ENCODE measurements at regions not wholly inside any gene's neighbourhood (a gene's known extent, or its start where the extent isn't known, plus 50 kb on each side); places are given as distances from the start of the nearest gene placed in this dataset.

DNA sequence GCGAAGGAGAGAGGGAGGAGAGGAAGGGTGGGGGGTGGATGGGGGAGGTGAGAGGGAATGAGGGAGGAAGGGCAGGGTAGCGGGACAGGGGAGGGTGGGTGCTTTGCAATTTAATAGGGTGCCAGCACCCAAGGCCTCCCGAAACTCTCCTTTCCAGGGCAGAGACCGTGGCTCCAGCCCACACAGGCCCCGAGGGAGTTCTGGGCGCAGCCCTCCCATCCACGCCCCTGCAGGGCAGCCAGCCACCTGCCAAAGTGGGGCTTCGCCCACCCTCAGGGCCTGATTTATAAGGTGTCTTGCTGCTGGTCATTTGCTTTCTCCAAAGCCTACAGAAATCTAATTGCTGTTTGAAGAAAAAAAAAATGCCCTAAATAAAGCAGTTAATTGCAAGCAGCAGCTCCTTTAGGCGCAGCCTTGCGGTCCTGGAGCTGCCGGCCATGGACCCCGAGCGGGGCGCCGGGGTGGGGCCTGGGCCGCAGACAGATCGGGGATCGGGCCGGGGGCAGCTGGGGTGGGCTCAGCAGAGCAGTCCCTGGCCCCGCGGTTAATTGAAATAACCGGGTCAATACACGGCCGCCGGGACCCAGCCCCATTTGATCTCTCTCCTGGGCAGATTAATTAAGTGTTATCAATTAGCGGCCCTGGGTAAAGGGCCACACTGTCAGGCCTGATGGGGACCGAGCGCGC, 106.0 kb upstream of the NKX1-1 start:
- TF ChIP-seq GATA2 (IDR thresholded peaks at IDR 0.05; ENCODE audit: low read depth, low read length) (no peak), GATA3 (IDR thresholded peaks at IDR 0.05; ENCODE audit: low read depth, low read length) (no peak)

DNA sequence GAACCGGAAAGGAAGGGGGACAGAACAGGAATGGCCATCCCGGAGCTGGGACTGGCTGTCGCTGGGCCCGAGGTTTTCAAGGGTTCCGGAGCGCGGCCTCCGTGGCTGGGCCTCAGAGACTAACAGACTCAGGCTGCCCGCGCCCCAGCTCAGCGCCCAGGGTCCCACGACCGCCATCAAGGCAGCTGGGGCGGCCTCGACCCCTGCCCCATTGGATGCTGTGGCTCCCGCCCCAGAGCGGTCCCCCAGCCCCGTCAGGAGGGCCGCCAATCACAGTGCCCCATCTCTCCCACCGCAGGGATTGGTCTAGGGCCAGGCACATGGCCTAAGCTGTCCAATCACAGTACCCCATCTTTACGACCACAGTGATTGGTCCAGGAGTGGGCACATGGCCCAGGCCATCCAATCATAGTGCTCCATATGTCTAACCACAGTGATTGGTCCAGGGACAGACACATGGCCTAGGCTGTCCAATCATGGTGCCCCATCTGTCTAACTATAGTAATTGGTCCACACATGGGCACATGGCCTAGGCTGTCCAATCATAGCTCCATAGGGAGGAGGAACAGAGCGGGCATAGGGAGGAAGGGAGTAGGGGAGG, 105.3 kb upstream of the NKX1-1 start:
- TF ChIP-seq GATA3 (IDR thresholded peaks at IDR 0.05; ENCODE audit: low read depth, low read length) (no peak), GATA2 (IDR thresholded peaks at IDR 0.05; ENCODE audit: low read depth, low read length) (no peak)

DNA sequence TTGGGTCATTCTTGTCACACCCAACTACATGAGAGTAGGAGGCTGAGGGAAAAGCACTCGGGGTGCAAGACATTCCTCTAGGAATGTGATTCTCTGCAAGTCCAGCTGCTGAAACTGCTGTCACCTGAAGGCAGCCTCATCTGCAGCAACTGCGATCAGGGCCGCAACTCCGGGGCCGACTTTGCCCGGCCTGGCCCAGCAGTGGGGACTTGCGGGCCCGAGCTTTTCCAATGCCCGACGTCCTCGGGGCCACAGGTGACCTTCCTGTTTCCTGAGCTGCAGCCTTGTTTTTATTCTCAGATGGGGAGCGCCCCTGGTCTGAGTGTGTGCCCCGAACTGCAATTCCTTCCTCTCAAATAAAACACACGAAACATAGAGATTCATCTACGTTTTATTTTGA, 104.7 kb upstream of the NKX1-1 start:
- TF ChIP-seq GATA2 (IDR thresholded peaks at IDR 0.05; ENCODE audit: low read depth, low read length) (no peak), GATA3 (IDR thresholded peaks at IDR 0.05; ENCODE audit: low read depth, low read length) (no peak)

DNA sequence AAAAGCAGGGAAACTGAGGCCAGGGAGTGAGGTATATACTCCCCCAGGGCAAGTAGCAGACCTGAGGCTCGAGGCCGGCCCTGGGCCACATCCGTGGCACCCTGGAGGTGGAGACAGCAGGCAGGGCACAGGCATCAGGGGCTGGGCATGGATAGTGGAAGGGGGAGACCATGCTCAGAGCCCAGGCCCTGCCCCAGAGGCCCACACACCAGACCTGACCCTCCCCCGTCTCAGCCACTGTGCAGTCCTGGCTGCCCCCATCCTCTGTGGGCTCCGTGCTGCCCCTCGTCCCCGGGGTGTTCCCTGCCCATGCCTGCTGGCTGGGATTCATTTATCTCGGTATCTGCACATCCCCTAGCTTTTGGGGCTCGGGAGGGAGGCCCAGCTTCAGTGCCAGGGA, 103.1 kb upstream of the NKX1-1 start:
- TF ChIP-seq GATA3 (IDR thresholded peaks at IDR 0.05; ENCODE audit: low read depth, low read length) (no peak), GATA2 (IDR thresholded peaks at IDR 0.05; ENCODE audit: low read depth, low read length) (no peak)

DNA sequence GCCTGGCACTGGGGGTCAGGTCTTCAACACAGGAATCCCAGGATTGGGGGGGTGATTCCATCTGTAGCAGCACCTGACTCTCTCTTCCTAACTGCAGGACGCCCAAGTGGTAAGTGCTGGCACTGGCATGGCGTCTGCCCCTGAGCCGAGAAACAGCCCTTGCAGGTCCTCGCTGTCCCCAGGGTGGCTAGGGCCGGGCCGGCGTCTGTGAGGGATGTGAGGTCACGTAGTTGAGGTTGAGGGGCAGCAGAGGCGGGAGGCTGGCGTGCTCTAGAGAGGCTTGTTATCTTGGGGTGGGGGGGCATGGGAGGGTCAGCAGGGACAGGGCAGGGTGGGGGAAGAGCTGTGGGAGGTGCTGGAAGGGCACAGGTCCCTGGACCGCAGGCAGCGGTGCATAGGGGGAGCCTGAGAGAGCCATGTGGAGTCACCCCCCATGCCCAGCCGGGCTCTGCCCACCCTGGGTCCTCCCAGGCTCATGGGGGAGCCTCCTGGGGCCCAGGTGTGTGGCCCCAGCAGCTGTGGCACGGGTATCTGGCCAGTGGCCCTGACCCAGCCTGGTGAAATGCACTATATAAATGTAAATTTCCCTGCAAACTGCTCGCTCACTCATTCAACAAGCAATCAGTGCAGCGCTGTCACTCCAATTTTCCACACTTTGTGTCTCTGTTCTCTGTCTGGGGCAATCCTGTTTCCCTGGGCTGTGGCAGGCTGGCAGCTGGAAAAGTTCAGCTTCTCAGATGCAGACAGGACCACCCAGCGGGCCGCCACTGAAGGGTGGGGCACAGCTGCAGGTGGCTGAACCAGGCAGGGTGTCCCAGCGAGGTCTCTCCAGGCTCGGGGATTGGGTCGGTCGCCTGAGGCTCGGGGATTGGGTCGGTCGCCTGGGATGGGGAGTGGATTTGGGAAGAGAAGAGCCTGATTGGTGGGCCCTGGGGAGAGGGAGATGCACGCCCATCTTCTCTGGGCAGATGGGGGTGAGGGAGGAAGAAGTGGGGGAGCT, 102.2 kb upstream of the NKX1-1 start:
- TF ChIP-seq GATA2 (IDR thresholded peaks at IDR 0.05; ENCODE audit: low read depth, low read length) (no peak), GATA3 (IDR thresholded peaks at IDR 0.05; ENCODE audit: low read depth, low read length) (no peak)

DNA sequence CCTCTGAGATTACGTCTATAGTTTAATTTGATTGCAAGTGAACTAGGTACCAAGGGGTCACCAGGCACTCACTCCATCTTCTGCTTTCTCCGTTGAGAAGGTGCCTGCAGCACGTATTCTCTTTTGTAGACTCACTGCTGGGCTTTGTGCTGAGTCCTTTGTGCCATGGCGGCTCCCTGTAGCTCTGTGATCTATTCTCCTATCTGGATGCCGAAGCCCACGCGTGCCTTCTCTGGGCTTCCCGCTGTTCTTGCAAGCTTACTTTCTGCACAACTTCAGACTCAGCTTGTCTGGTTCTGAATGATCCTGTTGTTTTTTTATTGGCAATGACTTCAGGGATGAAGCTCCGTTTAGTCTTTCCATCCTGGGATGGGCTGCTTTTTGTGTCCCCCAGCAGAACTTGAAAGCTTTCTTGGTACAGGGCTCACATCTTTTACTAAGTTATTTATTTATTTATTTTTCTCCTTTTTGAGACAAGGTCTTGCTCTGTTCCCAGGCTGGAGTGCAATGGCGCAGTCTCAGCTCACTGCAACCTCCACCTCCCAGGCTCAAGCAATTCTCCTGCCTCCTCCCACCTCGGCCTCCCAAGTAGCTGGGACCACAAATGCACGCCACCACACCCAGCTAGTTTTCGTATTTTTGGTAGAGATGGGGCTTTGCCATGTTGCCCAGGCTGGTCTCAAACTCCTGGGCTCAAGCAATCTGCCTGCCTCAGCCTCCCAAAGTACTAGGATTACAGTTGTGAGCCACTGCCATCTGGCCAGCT, 100.9 kb upstream of the NKX1-1 start:
- TF ChIP-seq GATA2 (IDR thresholded peaks at IDR 0.05; ENCODE audit: low read depth, low read length) (no peak), GATA3 (IDR thresholded peaks at IDR 0.05; ENCODE audit: low read depth, low read length) (no peak)

DNA sequence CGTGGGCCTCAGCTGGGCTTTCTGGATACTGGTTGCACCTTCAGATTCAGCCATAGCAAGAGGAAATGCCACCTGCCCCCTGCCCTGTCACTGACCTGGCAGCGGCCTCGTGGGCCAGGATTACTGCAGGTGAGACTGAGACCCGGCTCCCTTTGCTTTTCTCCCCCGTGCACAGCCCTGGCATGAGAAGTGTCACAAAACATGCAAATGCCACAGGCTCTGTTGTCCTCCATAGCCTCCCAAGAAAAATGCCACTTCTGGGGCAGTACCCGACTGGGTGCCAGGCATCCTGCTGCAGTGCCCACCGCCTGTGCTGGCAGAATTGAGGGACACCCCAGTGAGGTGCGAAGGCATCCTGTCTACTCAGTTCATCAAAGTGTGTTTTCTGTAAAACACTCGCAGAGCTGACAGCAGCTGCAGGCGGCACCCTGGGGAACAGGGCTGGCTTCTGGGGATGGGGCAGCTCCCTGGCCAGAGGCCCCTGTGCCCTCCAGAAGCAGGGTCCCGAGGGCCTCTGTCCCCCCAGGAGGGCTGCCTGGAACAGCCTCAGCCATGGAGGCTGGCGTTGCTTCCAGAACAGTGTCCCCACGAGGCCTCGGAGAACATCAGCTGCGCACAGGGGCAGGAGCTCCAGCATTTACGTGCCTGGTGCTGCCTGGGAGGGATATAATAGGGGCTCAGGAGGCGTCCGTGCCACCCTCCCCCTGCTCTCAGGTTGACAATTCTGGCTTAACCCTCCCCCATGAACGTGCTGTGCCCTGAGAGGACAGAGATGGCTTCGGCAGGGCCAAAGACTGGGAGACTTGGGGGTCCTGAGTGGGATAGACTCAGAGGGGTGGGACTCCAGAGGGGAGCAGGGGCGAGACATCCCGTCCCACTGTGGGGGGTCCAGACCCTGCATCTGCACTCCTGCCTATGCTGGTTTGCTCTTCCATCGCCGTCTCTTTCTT, 99.5 kb upstream of the NKX1-1 start:
- TF ChIP-seq GATA2 (IDR thresholded peaks at IDR 0.05; ENCODE audit: low read depth, low read length) (no peak), GATA3 (IDR thresholded peaks at IDR 0.05; ENCODE audit: low read depth, low read length) (no peak)

DNA sequence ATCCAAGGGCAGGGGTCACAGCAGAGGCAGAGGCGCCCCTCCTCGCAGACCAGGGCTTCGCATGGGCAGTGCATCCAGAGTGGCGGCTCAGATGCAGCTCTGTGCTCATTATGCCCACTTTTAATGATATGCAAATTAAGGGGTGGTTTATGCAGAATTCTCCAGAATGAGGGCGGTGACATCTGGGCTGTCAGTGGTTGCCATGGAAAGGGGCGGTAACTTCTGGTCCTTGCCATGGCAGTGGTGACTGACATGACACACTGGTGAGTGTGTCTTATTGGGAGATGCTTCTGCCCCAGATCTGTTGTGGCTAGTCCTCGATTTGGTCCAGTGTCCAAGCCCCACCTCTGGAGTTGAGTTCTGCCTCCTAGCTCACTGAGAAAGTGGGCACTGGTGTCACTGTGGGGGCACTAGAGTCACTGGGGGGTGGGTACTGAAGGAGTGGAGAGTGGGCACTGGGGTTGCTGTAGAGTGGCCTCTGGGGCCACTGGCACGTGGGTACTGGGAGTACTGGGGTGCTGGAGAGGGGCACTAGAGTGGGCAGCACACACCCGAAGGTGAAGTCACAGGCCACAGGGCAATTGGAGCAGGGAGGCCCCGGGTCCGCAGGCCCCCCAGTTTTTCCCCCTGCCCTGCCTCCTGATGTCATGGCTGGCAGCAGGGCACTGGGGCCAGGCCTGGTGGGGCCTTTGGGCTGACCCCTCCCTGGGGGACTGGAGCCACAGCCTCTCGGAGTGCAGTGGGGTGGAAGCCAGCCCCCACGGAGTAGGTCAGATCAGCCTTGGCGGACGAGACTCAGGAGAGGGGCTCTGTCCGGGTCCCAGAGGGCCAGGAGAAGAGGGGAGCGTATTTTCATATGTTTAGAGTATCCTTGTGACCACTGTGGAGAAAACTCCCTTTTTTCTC, 98.6 kb upstream of the NKX1-1 start:
- TF ChIP-seq GATA2 (IDR thresholded peaks at IDR 0.05; ENCODE audit: low read depth, low read length) = no peak
- no peak for TF ChIP-seq GATA3 (IDR thresholded peaks at IDR 0.05; ENCODE audit: low read depth, low read length)

DNA sequence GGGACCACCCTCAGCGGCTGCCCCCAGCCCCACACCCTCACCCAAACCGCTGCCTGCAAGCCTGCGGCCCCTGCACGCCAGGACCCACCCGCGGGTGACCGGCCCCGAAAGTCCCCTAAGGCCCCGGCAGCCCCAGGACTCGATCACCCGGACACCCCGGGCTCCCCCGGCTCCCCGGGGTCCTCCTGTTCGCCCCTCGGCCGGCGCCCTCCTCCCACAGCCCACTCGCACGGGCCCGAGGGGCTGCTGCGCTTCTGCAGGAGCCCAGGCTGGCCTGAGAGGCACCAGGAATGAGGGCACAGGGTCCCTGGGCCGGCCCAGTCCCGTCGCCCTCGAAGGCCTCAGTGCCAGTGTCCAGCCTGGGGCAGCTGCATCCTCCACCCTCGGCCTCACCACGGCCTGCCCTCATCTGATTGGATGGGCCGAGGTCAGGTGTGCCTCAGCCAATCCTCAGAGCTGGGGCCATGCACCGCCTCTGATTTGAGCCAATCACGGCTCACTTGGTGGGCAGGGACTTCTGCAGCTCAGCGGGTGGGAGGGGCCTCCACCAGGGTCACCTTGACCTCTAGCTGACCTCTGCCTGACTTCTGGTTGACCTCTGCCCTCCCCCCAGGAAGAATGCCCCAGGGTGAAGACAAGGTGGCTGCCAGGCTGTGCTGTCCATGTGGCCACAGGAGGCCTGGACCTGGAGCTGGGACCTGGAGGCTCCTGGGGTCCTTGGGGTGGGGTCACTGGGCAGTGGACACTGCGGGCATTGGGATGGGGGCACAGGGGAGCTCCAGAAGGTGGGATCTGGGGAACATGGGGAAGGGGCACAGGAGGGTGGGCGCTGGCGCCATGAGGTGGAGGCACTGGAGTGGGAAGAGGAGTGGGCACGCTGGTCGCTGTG, 97.6 kb upstream of the NKX1-1 start:
- no peak for TF ChIP-seq GATA3 (IDR thresholded peaks at IDR 0.05; ENCODE audit: low read depth, low read length)
- TF ChIP-seq GATA2 (IDR thresholded peaks at IDR 0.05; ENCODE audit: low read depth, low read length) = no peak

DNA sequence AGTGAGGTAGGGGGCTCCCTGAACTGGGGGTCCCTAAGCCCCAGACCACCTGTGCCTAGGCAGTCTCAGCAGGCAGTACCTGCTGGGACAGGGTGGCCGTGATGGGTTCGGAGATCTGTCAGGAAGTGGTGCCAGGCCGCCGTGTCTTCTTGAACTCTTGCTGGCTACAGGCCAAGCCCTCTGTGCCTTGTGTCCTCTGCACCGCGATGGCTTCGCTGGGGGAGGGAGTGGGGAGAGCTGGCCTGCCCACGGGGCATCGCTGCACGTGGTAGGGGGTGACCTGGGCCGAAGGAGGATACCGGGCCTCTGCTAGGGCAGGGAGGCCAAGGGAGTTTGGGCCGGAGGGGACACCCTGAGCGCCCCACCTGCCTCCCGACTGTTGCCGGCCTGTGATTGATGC, 96.7 kb upstream of the NKX1-1 start:
- no peak for TF ChIP-seq GATA3 (IDR thresholded peaks at IDR 0.05; ENCODE audit: low read depth, low read length)
- TF ChIP-seq GATA2 (IDR thresholded peaks at IDR 0.05; ENCODE audit: low read depth, low read length) = no peak

DNA sequence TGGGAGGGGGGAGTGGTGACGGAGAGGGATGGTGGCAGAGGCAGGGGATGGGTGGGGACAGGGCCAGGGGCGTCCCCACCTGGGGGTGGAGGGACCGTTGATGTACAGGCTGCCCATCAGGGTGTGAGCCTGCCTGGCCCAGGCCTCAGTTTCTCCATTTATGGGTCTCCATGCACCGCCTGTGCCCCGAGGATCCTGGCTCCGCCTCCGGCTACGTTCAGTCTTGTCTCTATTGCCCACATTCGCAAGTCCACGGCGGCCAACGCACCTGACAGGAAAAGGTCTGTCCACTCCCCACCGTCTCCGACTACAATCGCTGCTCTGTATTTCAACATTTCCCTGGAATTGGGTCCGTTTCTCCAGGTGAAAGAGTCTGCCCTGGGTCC, 96.3 kb upstream of the NKX1-1 start:
- TF ChIP-seq GATA3 (IDR thresholded peaks at IDR 0.05; ENCODE audit: low read depth, low read length) (no peak), GATA2 (IDR thresholded peaks at IDR 0.05; ENCODE audit: low read depth, low read length) (no peak)

Measured in SH-SY5Y (cell line).